HG03066 (cell line): ENCODE measurements at regions not wholly inside any gene's neighbourhood (a gene's known extent, or its start where the extent isn't known, plus 50 kb on each side); places are given as distances from the start of the nearest gene placed in this dataset.

Source experiments
- ATAC-seq: cut with Tn5 transposase; IDR thresholded peaks from one replicate; pipeline ENCODE4 v1.9.1; 2021; ENCODE audit warnings: low read depth; ENCODE audit not compliant: unreplicated experiment

GRCh38 chr20:39633689-39634088 lies 671.5 kb downstream of the DHX35 start:
- no peak for ATAC-seq

GRCh38 chr20:39632757-39633156 lies 670.6 kb downstream of the DHX35 start:
- no peak for ATAC-seq

- no peak for ATAC-seq
Measured at GRCh38 chr20:39632176-39632575, 670.0 kb downstream of the DHX35 start.

- no peak for ATAC-seq
Measured at GRCh38 chr20:39631557-39631956, 669.4 kb downstream of the DHX35 start.

- no peak for ATAC-seq
Measured at GRCh38 chr20:39630215-39630908, 668.2 kb downstream of the DHX35 start.

- no peak for ATAC-seq
Measured at GRCh38 chr20:39627765-39628164, 665.6 kb downstream of the DHX35 start.

GRCh38 chr20:39624316-39624715 lies 662.2 kb downstream of the DHX35 start:
- no peak for ATAC-seq

- ATAC-seq: no peak
Measured at GRCh38 chr20:39623584-39624234, 661.6 kb downstream of the DHX35 start.

GRCh38 chr20:39619271-39619785 lies 657.2 kb downstream of the DHX35 start:
- ATAC-seq: no peak

GRCh38 chr20:39611901-39612300 lies 649.8 kb downstream of the DHX35 start:
- ATAC-seq: no peak

- no peak for ATAC-seq
Measured at GRCh38 chr20:39607141-39607540, 645.0 kb downstream of the DHX35 start.

GRCh38 chr20:39605908-39606307 lies 643.8 kb downstream of the DHX35 start:
- no peak for ATAC-seq

- no peak for ATAC-seq
Measured at GRCh38 chr20:39605361-39605760, 643.2 kb downstream of the DHX35 start.

GRCh38 chr20:39603219-39603618 lies 641.1 kb downstream of the DHX35 start:
- no peak for ATAC-seq

- no peak for ATAC-seq
Measured at GRCh38 chr20:39602649-39603048, 640.5 kb downstream of the DHX35 start.

- ATAC-seq: no peak
Measured at GRCh38 chr20:39600871-39601270, 638.7 kb downstream of the DHX35 start.

GRCh38 chr20:39600156-39600555 lies 638.0 kb downstream of the DHX35 start:
- no peak for ATAC-seq

- no peak for ATAC-seq
Measured at GRCh38 chr20:39596554-39596953, 634.4 kb downstream of the DHX35 start.

- ATAC-seq: no peak
Measured at GRCh38 chr20:39592371-39592770, 630.2 kb downstream of the DHX35 start.

- ATAC-seq: no peak
Measured at GRCh38 chr20:39588148-39588757, 626.1 kb downstream of the DHX35 start.

- ATAC-seq: no peak
Measured at GRCh38 chr20:39581034-39581433, 618.9 kb downstream of the DHX35 start.

- no peak for ATAC-seq
Measured at GRCh38 chr20:39576771-39577170, 614.6 kb downstream of the DHX35 start.
